ENCODE measurements at regions not wholly inside any gene's neighbourhood (a gene's known extent, or its start where the extent isn't known, plus 50 kb on each side); places are given as distances from the start of the nearest gene placed in this dataset.
"Not testable (repeated sequence)": the region's sequence is repeated elsewhere in the genome, so short reads cannot be mapped to it uniquely, and the experiment has no call there.

DNA sequence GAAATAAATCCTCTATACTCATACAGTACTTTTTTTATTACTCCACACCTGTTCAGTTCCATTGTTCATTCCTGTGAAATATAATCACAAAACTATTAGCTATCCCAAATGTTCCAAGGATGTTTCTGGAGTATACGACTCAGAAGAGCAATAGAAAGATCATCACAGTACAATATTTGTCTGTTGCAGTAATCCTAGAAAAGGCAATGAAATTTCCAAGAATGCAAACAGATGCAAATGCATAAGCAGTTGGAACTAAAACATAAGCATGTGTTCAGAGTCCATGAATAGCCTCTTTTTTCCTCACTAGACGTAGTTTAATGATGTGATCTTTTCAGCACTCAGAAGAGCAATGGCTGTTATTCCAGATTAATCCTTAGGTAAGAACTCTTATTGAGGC lies 55.2 kb downstream of the RTL3 start:
- DNase-seq (ENCODE audit: low spot score), result no peak

DNA sequence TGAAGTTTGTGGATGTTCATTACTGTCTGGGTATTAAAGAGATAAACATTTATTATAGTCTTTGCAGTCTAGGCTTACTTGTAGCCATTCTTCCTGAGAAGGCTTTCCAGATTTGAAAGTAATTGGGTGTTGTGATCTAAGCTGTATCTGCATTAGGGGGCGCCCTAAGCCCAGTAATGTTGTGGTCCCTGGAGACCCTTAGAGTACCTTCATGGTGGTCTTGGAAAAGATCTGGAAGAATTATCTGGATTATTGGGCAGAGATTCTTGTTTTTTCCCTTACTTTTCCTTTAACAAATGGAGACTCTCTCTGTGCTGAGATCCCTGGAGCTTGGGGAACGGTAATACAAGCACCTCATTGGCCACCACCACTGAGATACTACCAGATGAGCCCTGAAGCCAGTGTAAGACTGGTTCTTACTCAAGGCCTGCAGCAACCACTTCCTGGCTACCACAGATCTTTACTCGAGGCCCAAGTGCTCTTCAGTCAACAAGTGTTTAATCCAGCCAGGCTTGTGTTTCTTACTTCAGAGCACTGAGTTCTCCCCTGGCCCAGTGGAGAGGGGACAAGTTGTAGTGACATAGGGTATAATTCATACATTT lies 63.1 kb downstream of the RTL3 start:
- DNase-seq (ENCODE audit: low spot score), result no peak

DNA sequence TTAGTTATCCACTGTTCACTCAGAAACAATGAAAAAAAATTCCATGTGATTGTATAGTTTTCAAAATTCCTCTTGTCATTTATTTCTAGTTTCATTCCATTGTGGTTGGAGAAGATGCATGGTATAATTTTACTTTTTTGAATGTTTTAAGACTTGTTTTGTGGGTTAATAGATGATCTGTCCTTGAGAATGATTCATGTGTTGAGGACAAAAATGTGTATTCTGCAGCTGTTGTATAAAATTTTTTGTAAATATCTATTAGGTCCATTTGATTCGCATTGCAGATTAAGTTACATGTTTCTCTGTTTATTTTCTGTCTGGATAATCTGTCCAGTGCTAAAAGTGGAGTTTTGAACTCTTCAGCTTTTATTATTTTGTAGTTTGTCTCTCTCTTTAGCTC lies 65.4 kb downstream of the RTL3 start:
- no peak for DNase-seq (ENCODE audit: low spot score)

DNA sequence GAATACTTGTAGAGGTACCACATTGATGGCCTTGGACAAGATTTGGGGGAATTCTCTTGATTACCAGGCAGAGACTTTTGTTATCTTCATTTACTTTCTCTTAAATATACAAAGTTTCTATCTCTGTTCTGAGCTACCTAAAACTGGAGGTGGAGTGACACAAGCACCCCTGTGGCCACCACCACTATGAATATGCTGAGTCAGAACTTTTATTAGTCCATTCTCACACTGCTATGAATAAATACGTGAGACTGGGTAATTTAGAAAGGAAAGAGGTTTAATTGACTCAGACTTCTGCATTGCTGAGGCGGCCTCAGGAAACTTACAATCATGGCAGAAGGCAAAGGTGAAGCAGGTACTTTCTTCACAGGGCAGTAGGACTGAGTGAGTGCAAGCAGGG lies 67.1 kb downstream of the RTL3 start:
- DNase-seq (ENCODE audit: low spot score), result no peak

DNA sequence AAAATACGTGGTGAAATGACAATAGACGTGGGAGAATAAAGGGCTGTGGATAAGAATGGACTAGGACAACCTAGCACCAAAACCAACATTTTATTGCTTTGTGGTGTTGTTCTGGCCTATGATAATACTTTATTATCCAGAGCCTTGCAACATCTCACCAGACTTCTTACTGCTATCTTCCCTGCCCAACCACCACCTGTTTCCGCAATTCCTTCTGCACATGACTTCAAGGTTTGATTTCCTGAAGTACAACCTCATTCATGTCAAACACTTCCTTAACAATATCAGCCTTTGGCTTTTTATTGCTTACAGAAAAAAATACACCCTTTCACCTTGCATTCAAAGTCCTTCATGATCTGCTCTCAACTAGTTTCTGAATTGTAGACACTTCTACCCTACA lies 84.8 kb downstream of the RTL3 start:
- DNase-seq (ENCODE audit: low spot score), result no peak

DNA sequence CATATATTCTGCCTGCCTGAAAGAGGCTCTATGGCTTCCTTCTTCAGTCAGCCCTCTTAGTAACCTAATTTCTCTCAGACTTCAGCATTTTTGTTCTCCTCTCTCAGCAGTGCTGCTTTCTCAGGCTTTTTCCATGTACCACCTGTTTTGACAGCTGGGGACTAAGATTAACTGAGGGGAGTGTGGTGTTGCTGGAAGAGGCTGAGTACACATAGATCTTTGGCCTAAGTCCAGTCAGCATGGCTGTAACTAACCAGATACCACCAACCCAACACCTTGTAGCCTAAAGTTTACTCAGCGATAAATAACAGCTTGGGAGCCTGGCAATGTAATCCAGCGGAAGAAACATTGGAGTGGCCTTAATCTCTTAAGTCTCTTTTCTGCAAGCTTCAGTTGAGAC lies 85.5 kb downstream of the RTL3 start:
- no peak for DNase-seq (ENCODE audit: low spot score)

DNA sequence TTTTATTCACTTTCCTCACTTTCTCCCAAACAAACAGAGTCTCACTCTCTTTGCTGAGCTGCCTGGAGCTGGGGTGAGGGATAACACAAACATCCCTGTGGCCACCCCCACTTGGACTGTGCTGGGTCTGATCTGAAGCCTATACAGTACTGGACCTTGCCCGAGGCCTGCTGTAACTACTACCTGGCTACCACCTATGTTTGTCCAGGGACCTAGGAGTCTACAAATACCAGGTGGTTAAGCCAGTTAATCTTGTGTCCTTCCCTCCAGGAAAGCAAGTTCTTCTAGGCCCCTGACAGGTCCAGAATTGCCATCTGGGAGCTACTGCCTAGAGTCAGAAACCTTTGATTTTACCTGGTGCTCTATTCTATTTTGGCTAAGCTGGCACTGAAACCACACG lies 87.3 kb downstream of the RTL3 start:
- DNase-seq (ENCODE audit: low spot score), result no peak

DNA sequence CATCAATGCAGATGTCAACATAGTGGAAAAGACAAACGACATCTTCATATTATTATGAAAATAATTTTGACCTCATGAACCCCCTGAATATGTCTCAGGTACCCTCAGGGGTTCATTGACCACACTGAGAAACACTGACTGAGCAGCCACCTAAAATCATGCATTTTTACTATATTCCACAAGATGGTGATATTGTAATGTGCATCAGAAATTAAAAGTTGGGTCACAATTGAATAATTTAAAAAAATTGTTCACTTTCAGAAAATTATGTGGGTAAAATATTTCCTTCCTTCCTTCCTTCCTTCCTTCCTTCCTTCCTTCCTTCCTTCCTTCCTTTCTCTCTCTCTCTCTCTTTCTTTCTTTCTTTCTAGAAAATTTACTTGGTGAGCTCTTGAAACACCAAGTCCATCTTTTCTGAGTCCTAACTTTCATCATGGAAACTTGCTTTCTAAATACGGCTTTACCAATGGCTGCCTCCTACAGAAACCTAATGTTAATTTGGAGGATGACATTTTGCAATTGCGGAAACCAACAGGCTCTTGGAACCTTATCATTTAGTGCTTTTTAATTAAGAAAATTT lies 103.6 kb downstream of the RTL3 start:
- DNase-seq (ENCODE audit: low spot score), result no peak

DNA sequence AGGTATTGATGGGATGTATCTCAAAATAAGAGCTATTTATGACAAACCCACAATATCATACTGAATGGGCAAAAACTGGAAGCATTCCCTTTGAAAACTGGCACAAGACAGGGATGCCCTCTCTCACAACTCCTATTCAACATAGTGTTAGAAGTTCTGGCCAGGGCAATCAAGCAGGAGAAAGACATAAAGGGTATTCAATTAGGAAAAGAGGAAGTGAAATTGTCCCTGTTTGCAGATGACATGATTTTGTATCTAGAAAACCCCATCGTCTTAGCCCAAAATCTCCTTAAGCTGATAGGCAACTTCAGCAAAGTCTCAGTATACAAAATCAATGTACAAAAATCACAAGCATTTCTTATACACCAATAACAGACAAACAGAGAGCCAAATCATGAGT lies 106.5 kb downstream of the RTL3 start:
- not testable (repeated sequence) for DNase-seq (ENCODE audit: low spot score)

DNA sequence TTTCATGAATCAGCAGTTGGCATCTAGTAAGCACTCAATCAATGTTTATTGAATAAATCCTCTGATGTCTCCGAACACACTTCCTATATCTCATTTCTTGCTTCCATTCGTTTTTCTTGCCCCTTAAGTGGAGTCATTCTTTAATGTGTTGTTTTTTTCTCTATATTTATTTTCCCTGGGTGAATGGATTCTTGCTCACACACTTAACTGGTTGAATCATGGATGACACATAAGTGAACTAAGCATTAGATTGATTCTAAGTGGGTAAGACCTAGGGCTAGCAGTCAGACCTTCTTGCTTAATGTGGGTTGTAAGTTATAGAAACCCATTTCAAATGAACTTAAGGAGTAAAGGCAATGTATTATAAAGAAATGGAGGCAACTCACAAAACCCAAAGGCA lies 111.1 kb downstream of the RTL3 start:
- DNase-seq (ENCODE audit: low spot score), result no peak

DNA sequence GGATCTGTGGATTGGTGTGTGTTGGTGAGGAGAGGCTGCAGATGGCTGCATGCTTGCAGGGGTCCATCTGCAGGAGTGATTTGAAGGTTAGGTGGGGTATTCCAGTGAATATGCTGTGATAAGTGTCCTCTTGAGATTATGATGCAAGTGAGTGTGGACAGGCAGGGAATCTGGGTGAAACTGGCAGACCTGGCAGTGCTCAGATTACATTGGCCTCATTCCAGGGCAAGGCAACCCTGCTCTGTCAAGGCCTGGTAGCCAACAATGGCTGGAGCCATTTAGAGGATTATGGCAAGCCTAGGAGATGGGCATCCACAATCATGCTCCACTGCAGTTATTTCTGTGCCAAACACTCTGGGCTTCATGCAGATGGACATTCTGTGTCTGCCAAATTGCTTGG lies 113.9 kb downstream of the RTL3 start:
- no peak for DNase-seq (ENCODE audit: low spot score)

DNA sequence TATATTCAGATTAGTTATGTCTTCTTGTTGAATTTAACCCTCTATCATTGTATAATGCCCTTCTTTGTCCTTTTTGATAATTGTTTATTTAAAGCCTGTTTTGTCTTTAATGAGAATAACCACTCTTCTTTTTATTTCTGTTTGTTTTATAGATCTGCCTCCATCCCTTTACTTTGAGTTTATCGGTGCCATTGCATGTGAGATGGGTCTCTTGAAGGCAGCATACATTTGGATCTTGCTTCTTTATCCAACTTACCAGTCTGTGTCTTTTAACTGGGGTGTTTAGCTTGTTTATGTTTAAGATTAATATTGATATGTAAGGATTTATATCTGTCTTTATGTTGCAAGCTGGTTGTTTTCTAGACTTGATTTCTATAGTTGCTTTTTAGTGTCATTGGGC lies 115.8 kb downstream of the RTL3 start:
- no peak for DNase-seq (ENCODE audit: low spot score)

DNA sequence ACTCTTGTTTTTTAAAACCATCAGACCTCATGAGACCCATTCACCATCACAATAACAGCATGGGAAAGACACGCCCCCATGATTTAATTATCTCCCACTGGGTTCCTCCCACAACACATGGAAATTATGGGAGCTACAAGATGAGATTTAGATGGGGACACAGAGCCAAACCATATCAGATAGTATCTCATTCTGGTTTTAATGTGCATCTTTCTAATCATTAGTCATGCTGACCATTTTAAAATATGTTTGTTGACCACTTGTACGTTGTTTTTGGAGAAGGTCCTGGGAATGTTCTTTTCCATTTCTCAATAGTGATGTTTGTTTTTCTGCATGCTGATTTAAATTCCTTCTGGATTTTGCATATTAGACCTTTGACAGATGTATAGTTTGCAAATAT lies 119.0 kb downstream of the RTL3 start:
- DNase-seq (ENCODE audit: low spot score), result no peak

DNA sequence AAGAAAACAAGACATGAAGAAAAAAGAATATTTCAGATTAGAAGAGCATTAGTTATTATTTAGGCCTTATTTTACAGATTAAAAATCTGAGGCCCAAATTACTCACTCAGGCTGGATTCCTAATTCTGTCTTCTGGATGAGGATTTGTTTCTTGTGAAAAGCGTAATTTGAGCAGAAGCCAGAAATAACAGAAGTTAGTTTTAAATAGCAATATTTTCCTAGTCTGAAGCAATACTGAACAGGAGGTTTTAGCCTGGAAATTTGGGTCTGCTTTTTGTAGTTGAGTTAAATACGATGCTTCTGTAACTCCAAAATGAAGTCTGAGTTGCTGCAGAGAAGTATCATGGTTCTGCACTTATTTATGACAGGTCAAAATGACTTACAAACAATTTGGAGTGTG lies 124.9 kb downstream of the RTL3 start:
- no peak for DNase-seq (ENCODE audit: low spot score)

DNA sequence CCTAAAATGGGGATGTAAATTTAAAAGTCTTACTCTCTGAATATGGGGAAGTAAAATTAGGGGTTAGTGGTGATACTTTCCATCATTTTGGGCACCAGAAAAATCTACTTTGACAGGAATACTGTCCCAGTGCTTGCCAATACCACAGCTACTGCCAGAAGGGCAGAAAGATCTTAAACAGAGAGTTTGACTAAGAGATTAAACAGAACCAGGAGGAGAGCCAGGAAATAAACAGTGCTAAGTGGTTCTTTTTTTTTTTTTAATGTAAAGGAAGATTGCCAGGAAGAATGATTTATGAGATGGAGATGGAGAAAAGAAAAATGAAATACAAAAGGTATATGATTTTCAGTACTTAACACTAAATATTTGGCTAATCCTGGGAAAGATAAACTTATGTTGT lies 126.8 kb downstream of the RTL3 start:
- peak; percentile 1 for DNase-seq (ENCODE audit: low spot score)

DNA sequence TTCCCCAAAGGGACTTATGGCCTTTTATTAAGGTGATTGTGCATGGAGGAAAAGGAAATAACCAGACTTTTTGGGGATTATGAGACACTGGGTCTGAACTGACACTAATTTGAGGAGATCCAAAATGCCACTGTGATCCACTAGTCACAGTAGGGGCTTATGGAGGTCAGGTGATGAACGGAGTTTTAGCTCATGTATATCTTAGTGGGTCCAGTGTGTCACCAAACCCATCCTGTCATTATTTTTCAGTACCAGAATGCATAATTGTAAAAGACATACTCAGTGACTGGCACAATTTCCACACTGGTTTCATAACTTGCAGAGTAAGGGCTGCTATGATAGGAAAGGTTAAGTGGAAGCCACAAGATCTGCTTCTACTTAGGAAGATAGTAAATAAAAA lies 131.3 kb downstream of the RTL3 start:
- no peak for DNase-seq (ENCODE audit: low spot score)

DNA sequence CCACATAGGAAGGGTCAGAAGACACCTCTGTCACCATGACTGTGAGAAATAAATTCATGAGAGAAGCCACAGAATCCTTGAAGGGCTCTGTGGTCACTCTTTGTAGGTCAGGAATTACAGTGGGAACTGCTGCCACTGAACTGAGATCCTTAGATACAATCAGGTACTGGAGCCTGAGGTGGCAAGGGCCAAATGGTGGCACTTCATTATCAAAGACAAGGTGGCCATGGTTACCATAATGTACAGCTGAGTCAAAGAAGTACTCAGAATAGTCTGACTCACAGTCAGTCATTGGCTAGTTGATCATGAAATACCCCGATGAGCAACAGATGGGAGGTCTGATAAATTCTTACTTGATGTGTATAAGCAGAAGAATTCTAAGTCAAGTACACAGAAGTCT lies 131.9 kb downstream of the RTL3 start:
- DNase-seq (ENCODE audit: low spot score), result no peak

DNA sequence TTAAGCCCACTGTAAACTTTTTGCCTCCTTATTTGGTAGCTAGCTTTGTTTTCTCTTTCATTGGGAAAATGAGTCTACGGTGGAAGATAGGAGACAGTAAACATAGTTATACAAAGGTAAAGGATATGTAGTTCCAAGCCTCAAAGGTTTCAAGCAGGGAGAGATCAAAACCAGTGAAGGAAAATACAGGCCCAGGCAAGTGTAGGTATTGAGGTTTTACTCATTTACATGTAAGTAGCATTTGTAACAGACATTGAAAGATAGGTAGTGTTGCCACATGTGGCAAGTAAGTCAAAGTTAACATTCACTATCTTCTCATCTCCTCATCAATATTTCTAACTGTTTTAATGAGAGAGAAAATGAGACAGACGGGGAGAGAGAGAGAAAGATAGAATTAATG lies 136.5 kb downstream of the RTL3 start:
- no peak for DNase-seq (ENCODE audit: low spot score)

DNA sequence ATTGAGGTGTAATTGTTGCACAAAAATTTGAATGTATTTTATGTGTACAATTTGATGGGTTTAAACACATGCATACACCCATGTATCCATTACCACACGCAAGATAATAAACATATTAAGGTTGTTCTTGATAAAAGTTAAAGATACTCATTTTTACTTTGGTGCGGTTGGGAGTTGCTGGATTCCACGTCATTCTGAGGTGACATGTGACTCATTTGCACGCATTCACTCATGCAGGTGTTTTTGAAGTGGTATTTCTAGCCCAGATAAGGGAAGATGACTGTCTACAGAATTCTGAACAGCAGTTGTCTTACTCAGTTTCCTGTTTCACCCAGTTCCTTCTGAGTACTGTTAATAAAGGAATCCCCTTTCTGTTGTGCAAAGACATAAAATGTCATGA lies 142.0 kb downstream of the RTL3 start:
- no peak for DNase-seq (ENCODE audit: low spot score)

DNA sequence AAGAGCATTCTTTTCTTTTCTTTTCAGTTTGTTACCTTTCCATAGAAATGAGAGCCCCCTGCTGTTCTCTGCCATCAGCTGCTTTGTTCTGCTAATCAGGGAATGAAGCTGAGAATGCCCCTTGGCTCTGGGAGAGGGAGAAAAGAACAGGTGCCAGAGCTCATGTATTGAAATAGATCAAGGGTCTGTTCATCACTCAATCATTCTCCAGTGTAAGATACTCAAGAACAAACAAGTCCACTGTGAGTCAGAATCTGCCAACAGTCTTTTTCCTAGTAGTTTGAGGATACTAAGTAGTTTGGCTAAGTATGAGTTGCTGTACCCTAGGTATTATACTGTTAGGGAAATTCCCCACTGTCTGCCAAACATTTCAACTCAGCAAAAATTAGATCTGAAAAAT lies 144.3 kb downstream of the RTL3 start:
- DNase-seq (ENCODE audit: low spot score), result peak; percentile 3

DNA sequence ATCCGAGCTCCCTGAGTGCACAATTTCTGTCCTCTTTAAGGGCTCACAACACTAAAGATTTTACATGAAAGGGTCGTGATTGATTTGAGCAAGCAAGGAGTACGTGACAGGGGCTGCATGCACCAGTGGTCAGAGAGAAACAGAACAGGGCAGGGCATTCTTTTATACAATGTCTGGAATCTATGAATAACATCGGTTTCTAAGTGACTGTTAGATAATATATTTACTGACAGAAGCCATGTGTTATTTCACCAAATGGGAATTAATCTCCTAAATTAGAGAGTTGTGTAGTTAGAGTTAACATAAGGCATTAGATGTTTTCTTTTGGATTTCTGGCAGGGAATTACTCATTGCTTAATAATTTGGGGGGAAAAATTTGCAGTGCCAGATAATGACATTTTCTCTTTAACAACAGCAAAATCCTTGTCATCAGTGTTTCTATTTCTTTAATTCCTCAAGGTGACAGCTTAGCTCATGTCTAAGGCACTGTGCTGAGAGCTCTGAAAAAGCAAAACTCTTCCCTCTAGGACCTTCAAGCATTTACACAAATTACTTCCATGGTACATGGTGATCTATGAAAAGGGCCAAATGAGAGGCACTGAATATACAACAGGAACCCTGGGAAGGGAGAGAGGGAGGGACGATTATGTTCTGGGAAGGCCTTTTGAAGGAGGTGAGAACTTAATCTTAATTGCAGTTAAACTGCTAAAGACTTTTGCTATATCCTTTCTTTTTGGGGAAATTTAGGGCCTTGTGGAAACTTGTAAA lies 145.0 kb downstream of the RTL3 start:
- no peak for DNase-seq (ENCODE audit: low spot score)

DNA sequence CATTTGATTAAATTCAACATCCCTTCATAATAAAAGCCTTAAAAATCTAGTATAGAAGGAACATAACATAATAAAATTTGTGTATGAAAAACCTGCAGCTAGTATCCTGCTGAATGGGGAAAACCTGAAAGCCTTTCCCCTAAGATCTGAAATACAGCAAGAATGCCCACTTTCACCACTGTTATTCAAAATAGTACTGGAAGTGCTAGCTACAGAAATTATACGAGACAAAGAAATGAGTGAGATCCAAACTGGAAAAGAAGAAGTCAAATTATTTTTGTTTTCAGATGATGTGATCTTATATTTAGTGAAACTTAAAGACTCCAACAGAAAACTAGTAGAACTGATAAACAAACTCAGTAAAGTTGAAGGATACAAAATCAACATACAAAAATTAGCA lies 152.9 kb downstream of the RTL3 start:
- no peak for DNase-seq (ENCODE audit: low spot score)

DNA sequence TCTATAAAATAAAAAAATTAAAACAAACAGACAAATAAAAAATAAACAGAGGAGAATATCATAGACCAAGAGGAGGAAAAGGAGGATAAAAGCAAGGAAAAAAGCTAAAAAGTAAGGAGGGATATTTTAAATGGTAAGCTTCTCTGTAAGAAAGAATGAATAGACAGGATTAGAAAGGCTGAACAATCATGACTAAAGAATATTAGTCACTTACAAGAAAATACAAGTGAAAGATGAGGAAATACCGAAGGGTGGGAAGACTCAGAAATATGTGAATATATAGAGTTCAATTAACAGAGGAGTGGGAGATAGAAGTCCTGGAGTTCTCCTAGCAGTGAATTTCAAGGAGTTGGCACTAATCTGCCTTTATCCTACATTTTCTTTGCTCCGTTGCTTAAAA lies 162.6 kb downstream of the RTL3 start:
- no peak for DNase-seq (ENCODE audit: low spot score)

DNA sequence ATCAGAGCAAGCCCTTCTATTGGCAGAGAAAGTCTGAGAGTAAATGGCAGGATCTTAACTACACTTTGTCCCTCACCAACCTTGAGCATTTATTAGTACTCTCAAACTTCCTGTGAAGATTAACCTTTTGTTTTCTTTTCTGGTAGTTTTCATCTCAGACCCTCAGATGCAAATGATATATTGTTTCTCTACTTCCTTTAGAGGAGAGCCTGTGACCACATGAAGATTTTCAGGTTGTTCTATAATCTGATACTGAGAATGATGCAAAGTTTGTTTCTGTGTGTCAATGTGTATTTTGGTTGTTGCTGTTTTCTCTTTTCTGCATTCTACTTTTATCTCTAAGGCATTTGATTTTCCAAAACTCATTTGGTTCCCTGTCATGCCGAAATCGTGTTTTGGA lies 165.8 kb upstream of the CYSLTR1 start:
- no peak for DNase-seq (ENCODE audit: low spot score)
